ENCODE measurements at regions not wholly inside any gene's neighbourhood (a gene's known extent, or its start where the extent isn't known, plus 50 kb on each side); places are given as distances from the start of the nearest gene placed in this dataset.
A peak's percentile ranks its signal among the peaks of the same experiment; 100 is the strongest.

- no peak for DNase-seq (ENCODE audit: low read depth in 4 of 4, low spot score in 3 of 4)
Observed at GRCh38 chr4:178470996-178471784, 1029.0 kb upstream of the AGA start.

GRCh38 chr4:178471994-178472393 is 1029.8 kb upstream of the AGA start:
- no peak for DNase-seq (ENCODE audit: low read depth in 4 of 4, low spot score in 3 of 4)

- DNase-seq (ENCODE audit: low read depth in 4 of 4, low spot score in 3 of 4) = peak in 1 of 4 donors; percentile 5
Observed at GRCh38 chr4:178480105-178480504, 1037.9 kb upstream of the AGA start.

- DNase-seq (ENCODE audit: low read depth in 4 of 4, low spot score in 3 of 4) = no peak
Observed at GRCh38 chr4:178480881-178481280, 1038.6 kb upstream of the AGA start.

- DNase-seq (ENCODE audit: low read depth in 4 of 4, low spot score in 3 of 4) = no peak
Observed at GRCh38 chr4:178481564-178481963, 1039.3 kb upstream of the AGA start.

- no peak for DNase-seq (ENCODE audit: low read depth in 4 of 4, low spot score in 3 of 4)
Observed at GRCh38 chr4:178523038-178523437, 1080.8 kb upstream of the AGA start.

- DNase-seq (ENCODE audit: low read depth in 4 of 4, low spot score in 3 of 4) = no peak
Observed at GRCh38 chr4:178535939-178536579, 1093.8 kb upstream of the AGA start.

- DNase-seq (ENCODE audit: low read depth in 4 of 4, low spot score in 3 of 4) = no peak
Observed at GRCh38 chr4:178553201-178553600, 1111.0 kb upstream of the AGA start.

GRCh38 chr4:178554352-178554751 is 1112.1 kb upstream of the AGA start:
- no peak for DNase-seq (ENCODE audit: low read depth in 4 of 4, low spot score in 3 of 4)

GRCh38 chr4:178556796-178557195 is 1114.6 kb upstream of the AGA start:
- no peak for DNase-seq (ENCODE audit: low read depth in 4 of 4, low spot score in 3 of 4)

GRCh38 chr4:178577933-178578332 is 1135.7 kb upstream of the AGA start:
- DNase-seq (ENCODE audit: low read depth in 4 of 4, low spot score in 3 of 4) = no peak

GRCh38 chr4:178595500-178596138 is 1153.4 kb upstream of the AGA start:
- DNase-seq (ENCODE audit: low read depth in 4 of 4, low spot score in 3 of 4) = no peak

- no peak for DNase-seq (ENCODE audit: low read depth in 4 of 4, low spot score in 3 of 4)
Observed at GRCh38 chr4:178598672-178599071, 1156.4 kb upstream of the AGA start.

GRCh38 chr4:178599521-178599920 is 1157.3 kb upstream of the AGA start:
- no peak for DNase-seq (ENCODE audit: low read depth in 4 of 4, low spot score in 3 of 4)

- no peak for DNase-seq (ENCODE audit: low read depth in 4 of 4, low spot score in 3 of 4)
Observed at GRCh38 chr4:178602833-178603232, 1160.6 kb upstream of the AGA start.

GRCh38 chr4:178611062-178611461 is 1168.8 kb upstream of the AGA start:
- no peak for DNase-seq (ENCODE audit: low read depth in 4 of 4, low spot score in 3 of 4)

GRCh38 chr4:178612733-178613132 is 1170.5 kb upstream of the AGA start:
- no peak for DNase-seq (ENCODE audit: low read depth in 4 of 4, low spot score in 3 of 4)

GRCh38 chr4:178632415-178632814 is 1190.2 kb upstream of the AGA start:
- DNase-seq (ENCODE audit: low read depth in 4 of 4, low spot score in 3 of 4) = no peak

GRCh38 chr4:178633263-178633662 is 1191.0 kb upstream of the AGA start:
- DNase-seq (ENCODE audit: low read depth in 4 of 4, low spot score in 3 of 4) = no peak

GRCh38 chr4:178664621-178665020 is 1222.4 kb upstream of the AGA start:
- DNase-seq (ENCODE audit: low read depth in 4 of 4, low spot score in 3 of 4) = no peak

- DNase-seq (ENCODE audit: low read depth in 4 of 4, low spot score in 3 of 4) = no peak
Observed at GRCh38 chr4:178665916-178666315, 1223.7 kb upstream of the AGA start.

- no peak for DNase-seq (ENCODE audit: low read depth in 4 of 4, low spot score in 3 of 4)
Observed at GRCh38 chr4:178671766-178672165, 1229.5 kb upstream of the AGA start.
